C4-2B (cell line): ENCODE measurements at regions not wholly inside any gene's neighbourhood (a gene's known extent, or its start where the extent isn't known, plus 50 kb on each side); places are given as distances from the start of the nearest gene placed in this dataset.

ENCODE experiments used
- ZFX ChIP-seq: fragments of 450-650 bp; IDR thresholded peaks from 2 replicates; pipeline ENCODE4 v1.6.1; 2017
- TF ChIP-seq, protein P1 (sequence below): fragments of 450-650 bp; conservative IDR thresholded peaks from 2 replicates; pipeline ENCODE4 v1.5.1; 2017; ENCODE audit warnings: mild to moderate bottlenecking

- TF ChIP-seq, protein P1, sequence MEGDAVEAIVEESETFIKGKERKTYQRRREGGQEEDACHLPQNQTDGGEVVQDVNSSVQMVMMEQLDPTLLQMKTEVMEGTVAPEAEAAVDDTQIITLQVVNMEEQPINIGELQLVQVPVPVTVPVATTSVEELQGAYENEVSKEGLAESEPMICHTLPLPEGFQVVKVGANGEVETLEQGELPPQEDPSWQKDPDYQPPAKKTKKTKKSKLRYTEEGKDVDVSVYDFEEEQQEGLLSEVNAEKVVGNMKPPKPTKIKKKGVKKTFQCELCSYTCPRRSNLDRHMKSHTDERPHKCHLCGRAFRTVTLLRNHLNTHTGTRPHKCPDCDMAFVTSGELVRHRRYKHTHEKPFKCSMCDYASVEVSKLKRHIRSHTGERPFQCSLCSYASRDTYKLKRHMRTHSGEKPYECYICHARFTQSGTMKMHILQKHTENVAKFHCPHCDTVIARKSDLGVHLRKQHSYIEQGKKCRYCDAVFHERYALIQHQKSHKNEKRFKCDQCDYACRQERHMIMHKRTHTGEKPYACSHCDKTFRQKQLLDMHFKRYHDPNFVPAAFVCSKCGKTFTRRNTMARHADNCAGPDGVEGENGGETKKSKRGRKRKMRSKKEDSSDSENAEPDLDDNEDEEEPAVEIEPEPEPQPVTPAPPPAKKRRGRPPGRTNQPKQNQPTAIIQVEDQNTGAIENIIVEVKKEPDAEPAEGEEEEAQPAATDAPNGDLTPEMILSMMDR, result no peak
- TF ChIP-seq ZFX, result no peak
These were observed 640.4 kb upstream of the ADGRL4 start for GRCh38 chr1:79646880-79647279.
